GM19099 (cell line): ENCODE measurements at regions not wholly inside any gene's neighbourhood (a gene's known extent, or its start where the extent isn't known, plus 50 kb on each side); places are given as distances from the start of the nearest gene placed in this dataset.

Source experiments
- POLR2A ChIP-seq: IDR thresholded peaks from 3 replicates; pipeline ENCODE4 v1.6.1; 2011; ENCODE audit warnings: low read depth; ENCODE audit not compliant: insufficient read length; ENCODE audit errors: extremely low read depth

DNA sequence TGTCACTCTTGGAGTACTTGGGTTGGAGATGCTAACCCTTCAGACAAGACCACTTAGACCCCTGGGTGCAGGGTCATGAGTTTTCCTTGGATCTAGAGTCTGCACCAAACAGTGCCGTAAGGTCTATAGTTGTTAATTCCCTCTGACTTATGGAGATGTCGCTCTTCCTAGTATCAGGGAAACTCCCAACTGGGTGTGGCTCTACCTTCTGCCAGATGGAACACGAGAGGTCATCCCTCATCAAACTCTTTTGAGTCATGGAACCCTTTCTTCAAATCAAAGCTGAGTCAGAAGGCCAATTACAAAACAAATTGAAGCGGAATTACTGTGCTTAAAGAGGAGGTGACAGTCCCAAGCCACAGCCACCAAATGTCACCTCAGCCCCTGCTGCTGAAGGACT lies 514.9 kb upstream of the PROK2 start:
- TF ChIP-seq POLR2A: no peak

GRCh38 chr3:72299321-72299802 lies 514.4 kb upstream of the PROK2 start:
- no peak for TF ChIP-seq POLR2A

- no peak for TF ChIP-seq POLR2A
These were observed 513.5 kb upstream of the PROK2 start for GRCh38 chr3:72298201-72299152.

DNA sequence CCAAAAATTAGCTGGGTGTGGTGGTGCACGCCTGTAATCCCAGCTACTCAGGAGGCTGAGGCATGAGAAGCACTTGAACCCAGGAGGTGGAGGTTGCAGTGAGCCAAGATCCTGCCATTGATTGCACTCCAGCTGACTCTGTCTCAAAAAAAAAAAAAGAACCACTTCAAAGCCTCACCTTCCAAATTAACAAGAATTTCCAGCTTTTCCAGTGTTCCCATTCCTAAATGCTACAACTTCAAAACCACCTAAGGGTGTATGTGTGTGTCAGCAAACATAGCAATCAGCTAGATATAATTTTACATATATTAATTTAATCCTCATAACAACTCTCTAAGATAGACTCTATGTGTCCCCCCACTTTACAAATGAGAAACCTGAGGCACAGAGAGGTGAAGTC lies 512.5 kb upstream of the PROK2 start:
- no peak for TF ChIP-seq POLR2A

DNA sequence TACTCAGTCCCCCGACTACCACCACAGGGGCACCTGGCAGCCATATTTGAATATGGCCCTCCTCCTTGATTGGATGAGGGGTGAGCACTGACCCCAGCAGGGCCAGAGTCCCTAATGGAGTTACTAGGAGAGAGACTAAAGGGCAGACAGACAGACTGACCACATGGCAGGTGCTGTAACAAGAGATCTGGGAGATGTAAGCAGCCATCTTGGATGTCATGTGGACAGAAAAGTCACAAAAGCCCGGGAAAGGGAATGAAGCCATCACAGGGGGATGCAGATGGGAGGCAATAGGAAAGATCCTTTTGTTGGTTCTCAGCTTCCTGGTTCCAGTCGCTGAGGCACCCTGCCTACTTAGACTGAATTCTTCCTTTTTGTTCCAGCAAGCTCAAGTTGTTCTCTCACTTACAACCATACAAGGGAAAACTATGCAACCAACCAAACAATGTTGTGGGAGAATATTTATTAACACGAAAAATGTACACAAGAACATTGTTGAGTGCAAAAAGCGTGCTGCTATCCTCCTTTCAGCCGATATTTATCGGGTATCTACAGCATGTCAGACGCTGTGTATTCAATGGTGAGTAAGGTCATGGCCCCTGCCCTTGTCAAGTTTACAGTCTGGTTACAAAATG lies 511.6 kb upstream of the PROK2 start:
- TF ChIP-seq POLR2A: no peak

DNA sequence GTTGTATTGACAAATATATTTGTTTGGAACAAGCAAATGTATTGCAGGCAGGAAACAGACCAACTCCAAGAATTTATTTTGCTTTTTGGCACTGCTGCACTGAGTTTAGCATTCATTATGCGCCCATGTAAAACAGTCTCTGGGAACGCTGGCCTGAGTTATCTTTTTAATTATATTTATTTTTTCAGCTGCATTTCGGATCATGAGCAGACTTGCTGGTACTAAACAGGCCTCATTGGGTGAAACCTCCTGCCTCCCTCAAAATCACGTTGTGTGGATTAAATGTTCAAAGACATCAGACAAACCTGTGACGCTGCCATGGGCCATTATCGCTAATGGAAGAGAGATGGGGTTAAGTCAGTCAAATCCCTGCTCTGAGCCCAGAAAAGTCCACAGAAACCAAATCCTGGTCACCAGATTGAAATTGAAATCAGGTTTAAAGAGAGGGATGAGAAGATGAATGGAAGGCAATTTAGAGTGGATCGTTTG lies 511.1 kb upstream of the PROK2 start:
- TF ChIP-seq POLR2A: no peak

DNA sequence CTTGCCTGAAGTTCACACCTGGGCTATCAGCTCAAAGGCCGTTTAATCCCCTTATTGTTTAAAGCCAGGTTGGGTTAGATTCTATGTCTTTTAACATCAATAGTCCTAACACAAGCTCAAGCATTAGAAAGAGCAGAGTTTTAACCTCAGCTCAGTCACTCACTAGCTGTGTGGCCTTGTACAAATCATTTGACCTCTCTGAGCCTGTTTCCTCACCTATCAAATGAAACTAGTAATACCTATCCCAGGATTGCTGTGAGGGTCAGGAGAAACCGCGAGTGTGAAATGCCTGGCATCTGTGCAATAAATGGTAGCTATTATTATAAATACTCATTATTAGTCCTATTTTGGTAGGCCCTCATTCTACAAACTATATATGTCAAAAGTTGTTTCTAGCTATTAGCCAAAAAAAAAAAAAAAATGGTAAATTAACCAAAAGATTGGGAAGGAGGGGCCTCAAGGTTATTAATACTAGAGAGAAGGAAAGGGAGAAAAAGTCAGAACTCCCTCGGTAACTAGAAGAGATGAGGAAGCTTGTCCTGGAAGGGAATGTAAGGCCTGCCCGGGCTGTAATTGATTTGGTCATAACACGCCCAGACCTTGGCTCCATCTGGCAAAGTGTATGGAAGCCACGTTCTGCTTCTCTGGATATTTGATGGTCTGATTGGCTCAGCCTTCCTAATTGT lies 510.5 kb upstream of the PROK2 start:
- no peak for TF ChIP-seq POLR2A

DNA sequence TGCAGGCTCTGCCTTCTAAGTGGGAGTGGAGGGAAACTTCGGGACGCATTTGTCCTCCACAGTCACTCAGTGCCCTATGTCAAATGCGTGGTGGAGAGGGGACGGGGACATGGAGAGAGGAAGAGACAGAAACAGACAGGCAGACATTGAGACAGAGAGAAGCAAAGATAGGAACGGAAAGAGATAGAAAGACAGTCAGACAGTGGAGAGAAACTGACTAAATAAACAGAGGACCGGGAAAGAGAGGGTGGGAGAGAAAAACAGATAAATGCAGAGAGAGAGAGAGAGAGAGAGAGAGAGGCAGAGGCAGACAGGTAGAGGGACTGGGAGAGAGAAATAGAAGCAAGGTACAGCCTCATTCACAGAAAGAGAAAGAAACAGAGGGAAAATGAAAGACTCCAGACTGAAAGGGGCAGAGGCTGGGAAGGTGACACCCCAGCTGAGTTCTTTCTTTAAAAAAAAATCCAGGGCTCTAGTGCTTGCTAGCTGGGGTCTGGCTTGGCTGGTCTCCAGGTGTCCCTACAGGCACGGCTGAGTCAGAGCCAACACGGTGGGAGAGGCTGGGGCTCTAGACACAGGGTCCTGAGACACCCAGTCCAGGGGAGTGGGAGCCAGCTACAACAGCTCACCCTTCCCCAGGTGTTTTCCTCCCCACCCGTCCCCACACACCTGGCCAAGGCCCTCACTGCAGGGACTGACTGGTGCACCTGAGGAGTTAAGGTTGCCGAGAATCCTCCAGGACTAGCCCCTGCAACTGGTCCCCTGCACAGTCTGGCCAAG lies 506.1 kb upstream of the PROK2 start:
- no peak for TF ChIP-seq POLR2A

GRCh38 chr3:72289692-72290071 lies 504.7 kb upstream of the PROK2 start:
- no peak for TF ChIP-seq POLR2A

- TF ChIP-seq POLR2A: no peak
These were observed 504.2 kb upstream of the PROK2 start for GRCh38 chr3:72288955-72289691.

DNA sequence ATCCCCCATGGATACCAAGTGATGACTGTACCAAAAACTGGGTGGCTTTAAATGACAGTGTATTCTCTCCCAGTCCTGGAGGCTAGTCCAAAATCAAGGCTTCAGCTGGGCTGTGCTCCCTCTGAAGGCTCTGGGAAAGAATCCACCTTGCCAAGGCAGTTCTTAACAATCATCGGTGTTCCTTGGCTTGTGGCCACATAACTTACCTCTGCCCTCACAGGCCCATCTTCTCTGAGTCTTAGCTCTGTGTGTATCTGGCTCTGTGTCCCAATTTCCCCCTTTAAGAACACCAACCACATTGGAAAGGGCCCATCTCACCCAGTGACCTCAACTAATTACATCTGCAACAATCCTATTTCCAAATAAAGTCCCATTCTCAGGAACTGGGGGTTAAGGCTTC lies 503.0 kb upstream of the PROK2 start:
- TF ChIP-seq POLR2A: no peak

DNA sequence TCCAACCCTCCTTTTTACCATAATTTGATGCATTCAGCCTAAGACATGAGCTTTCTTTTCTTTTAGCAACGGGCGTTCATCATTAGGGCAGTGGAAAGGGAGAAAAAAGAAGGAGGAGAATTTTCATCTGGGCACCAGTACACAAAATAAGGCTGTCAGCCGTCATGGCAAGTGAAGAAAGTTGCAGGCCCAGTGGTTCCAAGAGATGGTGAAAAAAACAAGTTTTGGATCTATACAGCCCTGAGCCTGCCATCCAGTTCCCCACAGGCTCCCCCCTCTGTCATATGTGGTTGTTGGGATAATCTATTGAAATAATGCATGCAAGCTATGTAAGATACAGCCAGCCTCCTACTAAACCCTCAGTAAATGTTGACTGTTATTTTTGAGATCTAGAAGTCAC lies 500.6 kb upstream of the PROK2 start:
- no peak for TF ChIP-seq POLR2A

DNA sequence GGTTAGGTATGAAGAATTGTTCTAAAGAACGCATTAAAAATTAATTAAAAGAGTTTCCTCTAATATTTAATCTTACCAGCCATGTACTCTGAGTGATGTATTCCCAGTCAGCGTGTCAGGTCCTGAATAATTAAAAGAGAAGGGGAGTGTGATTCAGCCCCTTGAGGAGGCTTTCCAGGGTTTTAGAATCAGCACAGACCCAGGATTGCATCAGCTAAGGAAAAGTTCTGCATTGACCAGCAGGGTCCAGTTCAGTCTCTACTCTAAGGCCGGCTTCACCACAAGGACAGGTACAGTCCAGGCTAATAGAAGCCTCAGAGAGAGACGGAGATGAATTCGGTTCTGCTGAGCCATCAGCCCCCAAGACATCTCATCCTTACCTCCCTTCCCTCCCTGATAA lies 499.5 kb upstream of the PROK2 start:
- no peak for TF ChIP-seq POLR2A

DNA sequence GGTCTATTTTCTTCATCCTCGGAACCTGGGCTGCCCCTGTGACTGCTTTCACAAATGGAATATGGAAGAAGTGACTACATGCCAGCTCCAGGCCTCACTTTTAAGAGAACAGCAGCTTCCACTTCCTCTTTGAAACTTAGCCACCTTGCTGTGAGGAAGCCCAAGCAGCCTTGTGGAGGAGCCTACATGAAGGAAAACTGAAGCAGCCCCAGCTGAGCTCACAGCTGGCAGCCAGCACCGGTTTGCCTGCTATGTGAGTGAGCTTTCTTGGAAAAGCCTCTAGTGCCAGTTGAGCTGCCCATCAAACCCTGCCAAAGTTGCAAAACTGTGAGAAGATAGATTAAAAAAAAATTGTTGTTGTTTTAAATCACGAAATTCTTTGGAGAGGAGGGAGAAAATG lies 498.0 kb upstream of the PROK2 start:
- TF ChIP-seq POLR2A: no peak
